HG03469 (cell line): ENCODE measurements at regions not wholly inside any gene's neighbourhood (a gene's known extent, or its start where the extent isn't known, plus 50 kb on each side); places are given as distances from the start of the nearest gene placed in this dataset.
"Not testable (repeated sequence)": the region's sequence is repeated elsewhere in the genome, so short reads cannot be mapped to it uniquely, and the experiment has no call there.

ENCODE experiments used
- ATAC-seq: cut with Tn5 transposase; IDR thresholded peaks from one replicate; pipeline ENCODE4 v1.9.1; 2021; ENCODE audit warnings: mild to moderate bottlenecking, moderate library complexity, moderate number of reproducible peaks; ENCODE audit not compliant: unreplicated experiment

GRCh38 chr9:82488313-82489200, 500.0 kb downstream of the SPATA31D1 start:
- no peak for ATAC-seq

DNA sequence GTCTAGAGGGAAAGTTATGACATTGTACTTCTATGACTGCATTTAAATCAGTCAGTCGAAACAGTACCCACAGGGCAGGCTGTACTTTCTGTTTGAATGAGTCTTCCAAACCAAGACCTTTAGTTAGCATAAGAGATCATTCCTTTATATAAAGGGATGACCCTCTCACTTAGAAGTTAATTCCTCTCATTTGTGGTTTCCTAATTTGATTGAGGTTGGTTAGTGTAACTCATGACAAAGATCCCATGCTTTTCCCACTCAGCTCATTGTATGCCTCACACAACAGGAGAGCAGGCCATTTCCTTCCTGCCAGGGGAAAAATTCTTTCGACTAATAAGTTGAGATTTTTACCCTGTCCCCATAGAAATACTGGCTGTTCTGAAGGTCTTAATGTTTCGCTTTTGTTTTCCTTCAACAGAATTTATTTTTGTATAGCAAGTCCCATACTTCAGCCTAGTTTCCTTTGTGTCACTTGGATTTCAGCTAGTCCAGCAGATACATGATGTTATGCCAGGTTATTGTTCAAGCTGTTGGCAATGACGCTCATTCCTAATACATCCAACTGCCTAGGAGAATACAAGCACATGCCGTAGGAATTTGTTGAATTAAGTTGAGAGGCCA, 500.7 kb downstream of the SPATA31D1 start:
- ATAC-seq: no peak

- no peak for ATAC-seq
Observed at GRCh38 chr9:82490019-82490499, 501.5 kb downstream of the SPATA31D1 start.

DNA sequence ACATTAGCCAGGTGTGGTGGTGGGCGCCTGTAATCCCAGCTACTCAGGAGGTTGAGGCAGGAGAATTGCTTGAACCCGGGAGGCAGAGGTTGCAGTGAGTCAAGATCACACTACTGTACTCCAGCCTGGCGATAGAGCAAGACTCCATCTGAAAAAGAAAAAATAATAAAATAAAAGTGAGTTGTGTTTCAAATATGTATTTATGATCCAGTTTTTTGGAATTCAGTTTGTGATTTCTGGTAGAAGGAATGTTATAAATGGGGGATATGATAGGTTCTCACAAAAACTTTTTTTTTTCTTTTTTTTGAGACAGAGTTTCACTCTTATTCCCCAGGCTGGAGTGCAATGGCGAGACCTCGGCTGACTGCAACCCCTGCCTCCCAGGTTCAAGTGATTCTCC, 502.2 kb downstream of the SPATA31D1 start:
- ATAC-seq: not testable (repeated sequence)

DNA sequence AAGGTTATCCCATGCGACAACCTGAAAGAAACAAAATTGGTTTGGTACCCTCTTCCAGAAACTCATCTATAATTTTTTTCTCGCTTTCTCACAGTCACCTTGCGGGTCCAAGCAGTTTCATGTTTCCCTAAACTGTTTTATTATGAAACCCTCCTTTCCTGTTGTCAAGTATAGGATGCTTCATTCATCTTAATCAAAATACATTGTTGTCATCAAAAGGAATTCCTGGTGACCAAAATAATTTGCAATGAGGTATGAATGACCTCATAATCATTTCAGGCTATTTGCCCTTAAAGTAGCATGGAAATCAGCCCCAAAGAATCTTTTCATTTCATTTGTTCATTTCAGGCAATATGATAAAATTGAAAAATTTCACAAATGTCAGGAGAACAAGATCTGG, 503.0 kb downstream of the SPATA31D1 start:
- no peak for ATAC-seq

DNA sequence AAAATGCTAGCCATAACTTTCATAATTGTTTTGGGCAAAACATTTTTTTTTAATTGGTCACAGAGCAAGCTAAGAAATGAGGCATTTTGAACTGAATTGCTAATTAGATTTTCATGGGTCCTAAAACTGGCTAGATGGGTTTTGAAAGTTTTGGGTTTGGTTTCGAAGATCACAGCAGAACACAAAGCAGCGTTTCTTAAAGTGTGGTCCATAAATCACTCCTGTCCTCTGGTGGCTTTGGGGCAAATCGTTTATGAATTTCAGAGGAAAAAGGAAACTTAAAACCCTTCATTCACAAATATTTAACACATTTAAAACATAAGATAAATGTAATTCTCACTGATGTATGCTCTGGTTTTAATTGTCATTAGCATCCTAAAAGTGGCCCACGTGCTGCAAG, 503.7 kb downstream of the SPATA31D1 start:
- no peak for ATAC-seq

GRCh38 chr9:82495884-82496777, 507.6 kb downstream of the SPATA31D1 start:
- ATAC-seq: no peak

DNA sequence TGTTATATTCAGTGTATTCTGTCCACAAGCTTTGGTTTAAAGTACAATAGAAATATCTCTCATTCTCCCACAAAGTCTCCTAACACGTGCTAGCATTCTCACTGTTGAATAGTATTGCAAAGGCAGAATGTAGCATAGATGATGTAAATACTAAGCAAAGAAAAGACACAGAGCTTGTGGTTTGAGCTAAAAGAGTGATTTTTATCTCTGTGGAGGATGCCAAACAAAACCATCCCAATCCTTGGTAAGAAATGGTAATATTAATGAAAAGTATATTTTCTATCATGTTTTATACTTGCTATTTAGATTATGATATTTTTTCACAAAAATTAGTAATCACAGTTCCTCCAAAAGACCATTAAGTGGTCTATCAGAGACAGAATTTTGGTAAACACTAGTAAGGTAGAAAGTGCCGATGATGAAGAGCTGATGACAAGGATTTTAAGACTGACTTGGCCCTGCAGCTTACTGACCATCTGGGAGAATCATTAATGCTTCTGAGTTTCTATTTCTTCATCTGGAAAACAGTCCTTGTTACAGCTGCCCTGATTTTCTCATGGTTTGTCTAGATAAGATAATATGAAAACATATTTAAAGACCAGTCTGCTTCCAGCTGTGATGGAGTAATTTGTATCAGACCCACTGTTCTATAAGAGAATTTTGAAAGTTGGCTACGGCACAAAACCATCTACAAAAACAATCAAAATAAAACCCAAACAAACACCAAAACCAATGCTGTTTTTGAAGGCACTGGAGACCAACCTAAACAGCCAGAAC, 510.2 kb downstream of the SPATA31D1 start:
- ATAC-seq: no peak

- ATAC-seq: no peak
Observed at GRCh38 chr9:82499337-82499736, 510.8 kb downstream of the SPATA31D1 start.

DNA sequence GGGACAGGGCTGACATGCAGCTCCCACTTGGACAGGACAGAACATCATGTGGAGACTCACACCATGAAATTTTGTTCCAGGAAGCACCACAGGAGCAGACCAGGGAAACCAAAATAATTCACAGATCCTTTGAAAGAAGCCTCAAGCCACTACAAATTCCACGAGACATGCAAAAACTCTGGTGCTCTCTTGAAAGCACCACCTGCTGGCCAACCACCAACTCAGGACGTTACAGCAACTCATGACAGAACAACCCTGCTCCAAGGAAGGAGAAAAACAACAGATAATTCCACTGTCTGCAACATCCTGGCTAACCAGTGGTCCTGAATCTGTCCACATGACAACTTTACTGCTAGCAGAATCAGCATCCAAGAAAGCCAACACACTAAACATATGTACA, 516.0 kb downstream of the SPATA31D1 start:
- no peak for ATAC-seq

DNA sequence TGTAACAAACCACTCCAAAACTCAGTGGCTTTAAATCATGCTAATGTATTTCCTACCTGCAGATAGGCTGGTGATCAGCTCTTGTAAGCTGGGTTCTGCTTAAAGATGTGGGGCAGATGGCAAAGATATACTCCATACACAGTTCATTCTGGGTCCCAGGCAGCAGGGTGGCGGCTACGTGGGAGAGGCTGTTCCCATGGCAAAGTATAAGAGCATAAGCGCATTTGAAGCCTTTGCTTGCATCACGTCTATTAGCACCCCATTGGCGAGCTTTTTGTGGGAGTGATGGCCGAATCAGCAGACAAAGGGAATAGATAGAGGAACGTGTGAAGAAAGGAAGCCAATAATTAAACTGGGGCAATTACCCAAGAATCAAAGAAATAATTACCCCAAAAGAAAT, 523.1 kb downstream of the SPATA31D1 start:
- ATAC-seq: no peak

DNA sequence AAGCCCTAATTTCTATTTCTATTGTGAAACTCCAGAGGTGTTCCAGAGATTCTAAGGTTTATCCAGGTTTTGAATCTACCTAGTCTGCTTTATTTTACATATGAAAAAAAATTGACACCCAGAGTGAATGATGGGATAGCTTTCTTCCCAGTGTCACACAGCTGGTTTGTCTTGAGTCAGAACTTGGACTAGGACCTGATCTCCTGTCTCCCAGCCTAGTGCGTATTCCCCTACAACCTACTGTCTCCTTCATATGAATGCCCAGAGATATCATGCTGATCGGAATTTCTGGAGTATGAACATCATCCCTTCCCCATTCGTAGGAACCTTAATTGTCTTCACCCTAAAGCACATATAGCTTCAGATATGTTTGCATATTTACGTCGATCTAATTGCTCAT, 524.2 kb downstream of the SPATA31D1 start:
- ATAC-seq: no peak

DNA sequence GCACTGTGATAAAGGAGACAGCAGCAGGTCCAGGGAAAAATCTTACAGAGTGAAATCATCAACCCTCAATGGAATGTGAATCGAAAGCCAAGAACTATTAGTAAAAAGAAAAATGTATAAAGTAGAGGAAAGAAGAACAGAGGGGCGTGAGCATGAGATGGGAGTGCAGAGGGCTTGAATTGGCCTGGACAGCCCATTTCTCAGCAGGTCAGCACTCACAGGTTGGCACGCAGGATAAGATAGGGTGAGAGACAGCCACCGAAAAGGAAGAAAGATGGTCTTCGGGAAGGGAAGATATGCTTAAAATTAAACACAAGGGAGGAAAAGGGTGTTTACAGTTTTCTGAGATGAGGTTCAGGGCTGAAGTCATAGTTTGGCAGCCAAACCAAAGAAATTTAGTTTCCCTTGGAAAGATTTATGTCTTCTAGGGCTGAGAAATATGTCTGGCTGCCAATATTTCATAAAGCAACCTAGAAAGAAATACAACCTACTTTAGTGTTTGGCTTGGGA, 524.7 kb downstream of the SPATA31D1 start:
- no peak for ATAC-seq

GRCh38 chr9:82513976-82514735, 525.6 kb downstream of the SPATA31D1 start:
- no peak for ATAC-seq

DNA sequence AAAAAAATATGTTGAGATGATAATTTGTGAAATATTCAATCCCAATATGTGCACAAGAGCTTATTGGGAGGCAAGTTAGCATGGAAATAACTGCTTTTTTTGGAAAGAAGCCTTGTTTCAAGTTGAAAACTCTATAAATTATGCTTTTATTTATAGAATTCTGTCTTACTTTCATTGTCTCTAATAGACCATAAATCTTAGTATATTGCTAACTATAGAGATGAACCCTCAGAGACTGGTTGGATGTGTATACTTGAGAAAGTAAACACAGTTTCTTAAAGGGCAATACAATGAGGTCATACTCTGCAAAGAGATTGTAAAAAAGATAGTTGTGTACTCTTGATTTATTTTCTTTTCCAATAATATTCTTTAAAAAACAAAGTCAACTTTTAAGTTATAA, 530.3 kb downstream of the SPATA31D1 start:
- no peak for ATAC-seq

DNA sequence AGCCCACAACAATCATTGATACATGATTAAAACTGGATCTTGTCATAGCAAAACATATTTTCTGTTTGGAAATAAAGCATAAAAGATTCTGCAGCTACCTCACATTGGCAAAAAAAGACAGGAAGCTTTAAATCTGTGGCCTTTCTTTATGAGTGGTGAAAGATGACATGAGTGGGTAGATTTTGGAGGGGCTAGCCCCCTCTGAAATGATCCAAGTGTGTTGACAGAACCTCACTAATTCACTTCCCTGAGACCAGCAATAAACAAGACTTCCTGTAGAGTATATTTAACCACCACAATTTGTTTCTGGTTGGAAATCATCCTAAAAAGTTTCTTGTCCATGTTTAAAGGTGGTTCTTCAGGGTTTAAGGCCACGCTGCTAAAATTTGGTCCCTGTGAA, 530.8 kb downstream of the SPATA31D1 start:
- ATAC-seq: no peak

- ATAC-seq: no peak
Observed at GRCh38 chr9:82524407-82524806, 535.8 kb downstream of the SPATA31D1 start.

DNA sequence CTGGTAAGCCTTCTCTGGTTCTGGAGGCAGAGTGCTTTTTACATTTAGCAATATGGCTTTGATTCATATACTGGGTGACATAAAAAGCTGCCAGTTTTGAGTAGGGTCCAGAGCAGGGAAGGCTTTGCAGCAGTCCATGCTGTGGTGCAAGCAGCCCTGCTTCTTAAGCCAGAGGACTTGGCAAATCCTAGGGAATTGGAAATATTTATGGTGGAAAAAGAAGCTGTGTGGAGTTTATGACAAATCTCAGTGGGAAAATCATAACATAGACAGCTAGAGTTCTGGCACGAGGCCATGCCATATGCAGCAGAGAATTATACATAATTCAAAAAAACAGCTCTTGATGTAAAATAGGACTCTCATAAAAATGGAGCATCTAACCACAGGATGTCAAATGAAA, 536.4 kb downstream of the RASEF start:
- ATAC-seq: no peak

DNA sequence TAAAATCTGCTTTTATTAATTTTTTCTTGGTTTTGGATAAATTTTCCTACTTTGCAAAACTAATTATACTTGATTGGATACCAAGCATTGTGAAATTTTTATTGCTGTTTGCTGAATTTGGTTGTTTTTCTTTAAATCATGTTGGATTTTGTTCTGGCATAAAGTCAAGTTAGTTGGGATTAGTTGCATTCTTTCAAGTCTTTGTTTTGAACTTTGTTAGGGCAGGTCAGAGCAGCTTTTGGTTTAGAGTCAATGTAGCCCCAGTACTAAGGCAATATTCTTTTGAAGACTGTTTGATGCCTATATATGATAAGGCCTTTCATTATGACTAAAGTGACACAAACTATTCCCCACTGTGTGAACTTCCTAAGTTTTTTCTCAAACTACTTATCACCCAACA, 531.1 kb downstream of the RASEF start:
- ATAC-seq: no peak
